ENCODE measurements at regions not wholly inside any gene's neighbourhood (a gene's known extent, or its start where the extent isn't known, plus 50 kb on each side); places are given as distances from the start of the nearest gene placed in this dataset.

DNA sequence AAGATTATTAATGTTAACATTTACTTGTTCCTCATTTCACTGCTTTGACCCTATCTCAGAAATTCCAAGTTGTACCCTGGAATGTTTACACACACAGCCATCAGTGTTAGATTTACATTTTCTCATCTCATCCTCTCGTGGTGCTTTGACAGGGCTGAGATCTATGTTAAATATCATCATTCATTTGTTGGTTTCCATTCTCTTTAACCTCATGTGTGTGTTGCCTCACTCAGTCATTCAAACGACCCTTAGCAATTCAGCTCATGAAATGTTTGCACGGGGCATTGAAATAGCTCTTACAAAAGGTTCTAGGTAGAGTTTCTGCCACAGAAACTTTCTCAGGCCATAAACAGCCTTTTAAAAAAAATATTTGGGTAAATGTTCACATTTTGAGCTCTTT is 369.6 kb upstream of the MAF start:
- Histone ChIP-seq H3K9me3 (no peaks in the 10 kb centered on the region), H3K27me3 (replicated peaks; ENCODE audit: insufficient read depth) (no peaks in the 10 kb centered on the region), H3K36me3 (no peaks in the 10 kb centered on the region), H3K4me3 (no peak overlapping the region), H3K4me1 (replicated peaks) (no peaks in the 10 kb centered on the region), H3K27ac (no peak overlapping the region)
- no peak for TF ChIP-seq POLR2AphosphoS5 (IDR thresholded peaks at IDR 0.05)
- TF ChIP-seq, protein P1, sequence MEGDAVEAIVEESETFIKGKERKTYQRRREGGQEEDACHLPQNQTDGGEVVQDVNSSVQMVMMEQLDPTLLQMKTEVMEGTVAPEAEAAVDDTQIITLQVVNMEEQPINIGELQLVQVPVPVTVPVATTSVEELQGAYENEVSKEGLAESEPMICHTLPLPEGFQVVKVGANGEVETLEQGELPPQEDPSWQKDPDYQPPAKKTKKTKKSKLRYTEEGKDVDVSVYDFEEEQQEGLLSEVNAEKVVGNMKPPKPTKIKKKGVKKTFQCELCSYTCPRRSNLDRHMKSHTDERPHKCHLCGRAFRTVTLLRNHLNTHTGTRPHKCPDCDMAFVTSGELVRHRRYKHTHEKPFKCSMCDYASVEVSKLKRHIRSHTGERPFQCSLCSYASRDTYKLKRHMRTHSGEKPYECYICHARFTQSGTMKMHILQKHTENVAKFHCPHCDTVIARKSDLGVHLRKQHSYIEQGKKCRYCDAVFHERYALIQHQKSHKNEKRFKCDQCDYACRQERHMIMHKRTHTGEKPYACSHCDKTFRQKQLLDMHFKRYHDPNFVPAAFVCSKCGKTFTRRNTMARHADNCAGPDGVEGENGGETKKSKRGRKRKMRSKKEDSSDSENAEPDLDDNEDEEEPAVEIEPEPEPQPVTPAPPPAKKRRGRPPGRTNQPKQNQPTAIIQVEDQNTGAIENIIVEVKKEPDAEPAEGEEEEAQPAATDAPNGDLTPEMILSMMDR (IDR thresholded peaks at IDR 0.05): no peak
- no peak for TF ChIP-seq POLR2A (IDR thresholded peaks at IDR 0.05)
- no peak for DNase-seq (ENCODE audit: low spot score)
- 87% methylated on average over 3 of the region's 3 CpGs for WGBS
- intact Hi-C loops (cut with DNase I): no loop called here

DNA sequence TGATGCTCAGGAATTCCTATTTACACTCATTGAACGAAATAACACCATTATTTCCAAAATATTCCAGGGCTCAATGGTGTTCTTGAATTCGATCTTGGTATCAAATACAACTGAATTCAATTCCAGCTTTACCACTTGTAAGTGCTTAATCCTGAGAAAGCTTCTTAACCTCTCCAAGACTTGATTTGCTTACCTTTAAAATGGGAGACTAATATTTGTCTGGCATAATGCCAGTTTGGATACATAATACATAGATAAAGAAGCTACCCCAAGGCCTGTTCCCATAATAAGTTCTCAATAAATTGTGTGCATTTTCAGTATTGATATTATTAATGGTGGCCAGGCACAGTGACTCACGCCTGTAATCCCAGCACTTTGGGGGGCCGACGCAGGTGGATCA is 368.9 kb upstream of the MAF start:
- TF ChIP-seq, protein P1 (IDR thresholded peaks at IDR 0.05): no peak
- no peak for TF ChIP-seq POLR2A (IDR thresholded peaks at IDR 0.05)
- TF ChIP-seq POLR2AphosphoS5 (IDR thresholded peaks at IDR 0.05): no peak
- Histone ChIP-seq H3K36me3 (no peaks in the 10 kb centered on the region), H3K4me3 (no peak overlapping the region), H3K4me1 (replicated peaks) (no peaks in the 10 kb centered on the region), H3K27ac (no peak overlapping the region), H3K9me3 (no peaks in the 10 kb centered on the region), H3K27me3 (replicated peaks; ENCODE audit: insufficient read depth) (no peaks in the 10 kb centered on the region)
- WGBS: 97% methylated on average over 5 of the region's 5 CpGs
- intact Hi-C loops (cut with DNase I): no loop called here
- no peak for DNase-seq (ENCODE audit: low spot score)

DNA sequence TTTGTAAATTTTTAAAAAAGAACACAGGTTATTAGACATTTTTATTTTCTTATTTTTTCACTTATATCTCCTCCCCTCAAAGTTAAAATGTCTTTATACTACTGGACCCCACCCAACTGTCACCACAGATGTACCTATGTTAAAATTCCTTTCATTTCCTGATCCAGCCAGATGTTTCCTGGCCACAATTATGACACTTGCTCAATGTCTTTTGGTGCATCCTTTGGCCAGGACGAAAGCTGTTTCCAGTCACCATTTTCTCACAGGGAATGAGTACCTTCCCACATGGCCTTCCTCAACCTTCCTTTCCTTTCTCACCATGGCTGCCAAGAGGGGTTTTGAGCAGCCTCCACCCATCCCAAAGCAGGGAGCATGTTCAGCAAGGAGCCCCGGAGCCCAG is 365.7 kb upstream of the MAF start:
- H3K4me1 ChIP-seq (replicated peaks): no peaks in the 10 kb centered on the region
- DNase-seq (ENCODE audit: low spot score): no peak
- 77% methylated on average over 2 of the region's 2 CpGs for WGBS
- intact Hi-C loops (cut with DNase I): no loop called here
- no peak for TF ChIP-seq POLR2AphosphoS5 (IDR thresholded peaks at IDR 0.05)
- no peak for TF ChIP-seq POLR2A (IDR thresholded peaks at IDR 0.05)
- no peaks in the 10 kb centered on the region for H3K9me3 ChIP-seq
- no peaks in the 10 kb centered on the region for H3K27me3 ChIP-seq (replicated peaks; ENCODE audit: insufficient read depth)
- H3K36me3 ChIP-seq: no peaks in the 10 kb centered on the region
- no peak overlapping the region for H3K27ac ChIP-seq
- H3K4me3 ChIP-seq: no peak overlapping the region

DNA sequence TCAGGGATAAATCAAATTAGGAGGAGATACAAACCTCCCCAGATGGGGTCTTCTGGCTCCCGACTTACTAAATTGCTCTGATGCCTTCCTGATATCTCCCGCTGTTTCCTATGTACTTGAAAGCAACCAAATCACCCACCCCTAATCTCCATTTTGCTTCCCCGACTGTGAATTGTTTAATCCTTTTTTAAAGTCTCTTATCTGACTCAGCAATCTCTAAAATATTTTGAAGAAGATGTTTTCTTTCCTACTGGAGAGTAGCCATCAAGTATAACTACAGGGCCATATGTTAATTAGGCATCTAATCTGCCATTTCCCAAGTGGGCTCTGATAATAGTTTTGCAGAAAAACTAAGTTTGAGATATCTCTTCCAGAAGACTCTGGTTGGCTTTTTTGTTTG is 365.2 kb upstream of the MAF start:
- intact Hi-C loops (cut with DNase I): no loop called here
- no peak overlapping the region for H3K27ac ChIP-seq
- WGBS: 72% methylated on average over 3 of the region's 3 CpGs
- no peaks in the 10 kb centered on the region for H3K36me3 ChIP-seq
- TF ChIP-seq, protein P1 (IDR thresholded peaks at IDR 0.05): no peak
- no peaks in the 10 kb centered on the region for H3K27me3 ChIP-seq (replicated peaks; ENCODE audit: insufficient read depth)
- DNase-seq (ENCODE audit: low spot score): no peak
- no peak overlapping the region for H3K4me3 ChIP-seq
- no peaks in the 10 kb centered on the region for H3K4me1 ChIP-seq (replicated peaks)
- H3K9me3 ChIP-seq: no peaks in the 10 kb centered on the region

DNA sequence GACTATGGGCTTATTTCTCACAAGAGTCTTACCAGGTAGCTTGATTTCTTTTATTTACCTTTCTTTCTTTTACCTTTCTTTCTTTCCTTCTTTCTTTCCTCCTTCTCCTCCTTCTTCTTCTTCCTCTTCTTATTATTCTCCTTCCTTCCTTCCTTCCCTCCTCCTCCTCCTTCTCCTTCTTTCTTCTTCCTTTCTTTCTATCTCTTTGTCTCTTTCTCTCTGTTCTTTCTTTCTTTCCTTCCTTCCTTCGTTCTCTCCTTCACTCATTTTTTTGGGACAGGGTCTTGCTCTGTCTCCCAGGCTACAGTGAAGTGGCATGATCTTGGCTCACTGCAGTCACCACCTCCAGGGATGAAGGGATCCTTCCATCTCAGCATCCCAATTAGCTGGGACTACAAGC is 363.6 kb upstream of the MAF start:
- Histone ChIP-seq H3K4me3 (no peak overlapping the region), H3K27me3 (replicated peaks; ENCODE audit: insufficient read depth) (no peaks in the 10 kb centered on the region), H3K27ac (no peak overlapping the region), H3K9me3 (no peaks in the 10 kb centered on the region), H3K36me3 (no peaks in the 10 kb centered on the region), H3K4me1 (replicated peaks) (no peaks in the 10 kb centered on the region)
- intact Hi-C loops (cut with DNase I): no loop called here
- no peak for DNase-seq (ENCODE audit: low spot score)
- TF ChIP-seq POLR2A (IDR thresholded peaks at IDR 0.05) (no peak), POLR2AphosphoS5 (IDR thresholded peaks at IDR 0.05) (no peak)
- TF ChIP-seq, protein P1 (IDR thresholded peaks at IDR 0.05): no peak
- 64% methylated on average over 1 of the region's 1 CpG for WGBS
